Activated naive CD4-positive, alpha-beta T cell treated with anti-CD3 and anti-CD28 coated beads for 36 hours (primary cell): ENCODE measurements at regions not wholly inside any gene's neighbourhood (a gene's known extent, or its start where the extent isn't known, plus 50 kb on each side); places are given as distances from the start of the nearest gene placed in this dataset.
"Not testable (repeated sequence)": the region's sequence is repeated elsewhere in the genome, so short reads cannot be mapped to it uniquely, and the experiment has no call there.

Source experiments
- CTCF ChIA-PET: fragments of 350-600 bp; sonication (Branson Sonifier 250); formaldehyde crosslinking; loops from one replicate; lab custom pipeline; 2021; ENCODE audit warnings: antibody characterized with exemption; lab: Charles Lee
- DNase-seq: peaks from one replicate; pipeline ENCODE4 v3.0.0-alpha.2; 2020
- H3K27ac Mint-ChIP-seq: one replicate; pipeline ENCODE4 v1.8.0; 2021; ENCODE audit warnings: mild to moderate bottlenecking, mixed read lengths
- H3K27me3 Mint-ChIP-seq: one replicate; pipeline ENCODE4 v1.8.0; 2021; ENCODE audit warnings: low read depth, mixed read lengths
- H3K36me3 Mint-ChIP-seq: one replicate; pipeline ENCODE4 v1.8.0; 2021; ENCODE audit warnings: low read depth, mixed read lengths
- H3K4me1 Mint-ChIP-seq: one replicate; pipeline ENCODE4 v1.8.0; 2021; ENCODE audit warnings: low read depth, mixed read lengths
- H3K4me3 Mint-ChIP-seq: one replicate; pipeline ENCODE4 v1.8.0; 2021; ENCODE audit warnings: mild to moderate bottlenecking, moderate library complexity, mixed read lengths
- H3K9me3 Mint-ChIP-seq: one replicate; pipeline ENCODE4 v1.8.0; 2021; ENCODE audit warnings: mixed read lengths
- intact Hi-C: fragments of 100-400 bp; cut with micrococcal nuclease; formaldehyde crosslinking; loops from one replicate; pipeline ENCODE4 v1.15.1; 2023

- no peaks in the 10 kb centered on the region for H3K36me3 Mint-ChIP-seq
- DNase-seq: no peak
- H3K27me3 Mint-ChIP-seq: peaks cover 9% of the 10 kb centered on the region
- intact Hi-C loops: no loop called here
- H3K4me1 Mint-ChIP-seq: no peaks in the 10 kb centered on the region
- no peak overlapping the region for H3K4me3 Mint-ChIP-seq
- H3K27ac Mint-ChIP-seq: no peak overlapping the region
- CTCF ChIA-PET: no interaction called here
- peaks cover 4% of the 10 kb centered on the region for H3K9me3 Mint-ChIP-seq
Measured at GRCh38 chr12:102316723-102317122, 119.1 kb upstream of the PMCH start.

GRCh38 chr12:102314821-102315220 lies 117.2 kb upstream of the PMCH start:
- Mint-ChIP-seq H3K27ac (no peak overlapping the region), H3K4me1 (no peaks in the 10 kb centered on the region), H3K4me3 (no peak overlapping the region), H3K27me3 (peaks cover 5% of the 10 kb centered on the region), H3K36me3 (no peaks in the 10 kb centered on the region), H3K9me3 (peaks cover 1% of the 10 kb centered on the region)
- no peak for DNase-seq
- CTCF ChIA-PET: no interaction called here
- intact Hi-C loops: no loop called here

- H3K4me1 Mint-ChIP-seq, H3K4me3 Mint-ChIP-seq, CTCF ChIA-PET: not testable (repeated sequence)
Measured at GRCh38 chr12:102313116-102313971, 115.7 kb upstream of the PMCH start.

GRCh38 chr12:102305486-102305885 lies 107.9 kb upstream of the PMCH start:
- CTCF ChIA-PET: no interaction called here
- intact Hi-C loops: loop anchor here (10.0 kb wide), 1 partner anchor 459 kb away; no protein-coding TSS in a partner anchor
- Mint-ChIP-seq H3K9me3 (peaks cover 14% of the 10 kb centered on the region), H3K4me3 (no peak overlapping the region), H3K27me3 (no peaks in the 10 kb centered on the region), H3K27ac (no peak overlapping the region), H3K4me1 (no peaks in the 10 kb centered on the region), H3K36me3 (no peaks in the 10 kb centered on the region)
- no peak for DNase-seq

More at GRCh38 chr12:102313116-102313971, 115.7 kb upstream of the PMCH start:
- H3K36me3 Mint-ChIP-seq, H3K27ac Mint-ChIP-seq, H3K27me3 Mint-ChIP-seq, H3K9me3 Mint-ChIP-seq, DNase-seq, intact Hi-C loops: not testable (repeated sequence)

- DNase-seq, H3K4me1 Mint-ChIP-seq, H3K27ac Mint-ChIP-seq, CTCF ChIA-PET, H3K36me3 Mint-ChIP-seq, H3K27me3 Mint-ChIP-seq, H3K4me3 Mint-ChIP-seq: not testable (repeated sequence)
- intact Hi-C loops: loop anchor here (10.0 kb wide), 1 partner anchor 460 kb away; no protein-coding TSS in a partner anchor
- H3K9me3 Mint-ChIP-seq: peaks cover 15% of the 10 kb centered on the region
Measured at GRCh38 chr12:102304667-102305066, 107.0 kb upstream of the PMCH start.

- no peak for DNase-seq
- no peaks in the 10 kb centered on the region for H3K36me3 Mint-ChIP-seq
- CTCF ChIA-PET: no interaction called here
- H3K4me1 Mint-ChIP-seq: no peaks in the 10 kb centered on the region
- no peak overlapping the region for H3K4me3 Mint-ChIP-seq
- peaks cover 12% of the 10 kb centered on the region for H3K9me3 Mint-ChIP-seq
- H3K27ac Mint-ChIP-seq: no peak overlapping the region
- intact Hi-C loops: loop anchor here (10.0 kb wide), 1 partner anchor 462 kb away; no protein-coding TSS in a partner anchor
- no peaks in the 10 kb centered on the region for H3K27me3 Mint-ChIP-seq
Measured at GRCh38 chr12:102302553-102302952, 104.9 kb upstream of the PMCH start.

DNA sequence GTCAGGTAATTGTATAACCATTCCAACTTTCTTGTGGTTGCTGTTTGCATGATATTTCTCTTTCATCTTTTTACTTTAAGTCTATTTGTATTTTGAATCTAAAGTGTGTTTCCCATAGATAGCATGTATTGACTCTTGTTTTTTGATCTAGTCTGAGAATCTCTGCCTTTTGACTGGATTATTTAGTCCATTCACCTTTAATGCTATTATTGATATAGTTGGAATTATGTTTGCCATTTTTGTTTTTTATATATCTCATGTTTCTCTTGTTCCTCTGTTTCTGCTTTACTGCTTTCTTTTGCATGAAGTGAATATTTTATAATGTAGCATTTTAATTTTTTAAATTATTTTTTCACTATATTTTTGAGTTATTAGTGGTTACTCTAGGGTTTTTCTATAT lies 103.9 kb upstream of the PMCH start:
- CTCF ChIA-PET: no interaction called here
- Mint-ChIP-seq H3K27me3 (peaks cover 3% of the 10 kb centered on the region), H3K4me3 (no peak overlapping the region), H3K4me1 (no peaks in the 10 kb centered on the region), H3K9me3 (peaks cover 12% of the 10 kb centered on the region), H3K27ac (no peak overlapping the region), H3K36me3 (no peaks in the 10 kb centered on the region)
- intact Hi-C loops: loop anchor here (1.0 to 10.0 kb wide), 2 partner anchors 183 to 463 kb away; no protein-coding TSS in a partner anchor
- DNase-seq: no peak

DNA sequence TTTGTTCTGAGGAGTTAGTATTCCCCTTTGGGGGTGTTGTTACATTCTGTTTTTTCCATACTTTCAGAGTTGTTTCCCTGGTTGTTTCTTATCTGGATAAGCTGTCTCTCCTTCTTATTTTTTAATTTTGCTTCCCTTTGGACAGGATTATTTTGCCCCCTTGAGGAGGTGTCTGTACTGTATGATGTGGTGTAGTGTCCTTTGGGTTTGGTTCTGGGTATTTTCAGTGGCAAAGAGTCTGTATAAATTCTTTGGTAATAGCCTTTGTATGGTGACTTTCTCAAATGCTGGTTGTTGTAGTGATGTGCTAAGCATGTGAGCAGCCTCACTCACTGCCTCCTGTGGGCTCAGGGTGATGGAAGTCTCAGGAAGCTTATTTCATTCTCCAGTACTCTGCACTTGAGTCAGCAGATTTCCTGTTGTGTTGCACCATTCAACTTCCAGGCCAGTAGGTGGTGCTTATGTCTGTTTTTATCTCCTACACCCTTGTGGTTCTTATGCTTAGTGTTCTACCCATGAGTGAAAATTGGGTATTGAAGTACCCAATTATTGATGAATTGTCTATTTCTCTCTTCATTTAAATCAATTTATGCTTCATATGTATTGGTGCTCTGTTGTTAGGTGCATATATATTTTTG lies 103.3 kb upstream of the PMCH start:
- Mint-ChIP-seq H3K27ac (no peak overlapping the region), H3K9me3 (peaks cover 12% of the 10 kb centered on the region), H3K4me1 (no peaks in the 10 kb centered on the region), H3K4me3 (no peak overlapping the region), H3K27me3 (peaks cover 3% of the 10 kb centered on the region), H3K36me3 (no peaks in the 10 kb centered on the region)
- CTCF ChIA-PET: interaction anchor here (0.7 kb wide), 1 partner anchor 225 kb away, joined by 3 read pairs; no protein-coding TSS in a partner anchor
- intact Hi-C loops: loop anchor here (1.0 to 10.0 kb wide), 2 partner anchors 183 to 464 kb away; no protein-coding TSS in a partner anchor
- DNase-seq: peak; percentile 21

GRCh38 chr12:102299731-102300130 lies 102.1 kb upstream of the PMCH start:
- Mint-ChIP-seq H3K9me3 (peaks cover 12% of the 10 kb centered on the region), H3K4me1 (no peaks in the 10 kb centered on the region), H3K27me3 (peaks cover 3% of the 10 kb centered on the region), H3K27ac (no peak overlapping the region), H3K4me3 (no peak overlapping the region), H3K36me3 (no peaks in the 10 kb centered on the region)
- CTCF ChIA-PET: no interaction called here
- intact Hi-C loops: loop anchor here (10.0 kb wide), 1 partner anchor 465 kb away; no protein-coding TSS in a partner anchor
- DNase-seq: no peak

GRCh38 chr12:102298022-102298421 lies 100.4 kb upstream of the PMCH start:
- H3K27ac Mint-ChIP-seq: no peak overlapping the region
- intact Hi-C loops: no loop called here
- CTCF ChIA-PET: no interaction called here
- H3K9me3 Mint-ChIP-seq: peaks cover 12% of the 10 kb centered on the region
- no peaks in the 10 kb centered on the region for H3K4me1 Mint-ChIP-seq
- DNase-seq: no peak
- H3K27me3 Mint-ChIP-seq: peaks cover 3% of the 10 kb centered on the region
- H3K4me3 Mint-ChIP-seq: no peak overlapping the region
- no peaks in the 10 kb centered on the region for H3K36me3 Mint-ChIP-seq

DNA sequence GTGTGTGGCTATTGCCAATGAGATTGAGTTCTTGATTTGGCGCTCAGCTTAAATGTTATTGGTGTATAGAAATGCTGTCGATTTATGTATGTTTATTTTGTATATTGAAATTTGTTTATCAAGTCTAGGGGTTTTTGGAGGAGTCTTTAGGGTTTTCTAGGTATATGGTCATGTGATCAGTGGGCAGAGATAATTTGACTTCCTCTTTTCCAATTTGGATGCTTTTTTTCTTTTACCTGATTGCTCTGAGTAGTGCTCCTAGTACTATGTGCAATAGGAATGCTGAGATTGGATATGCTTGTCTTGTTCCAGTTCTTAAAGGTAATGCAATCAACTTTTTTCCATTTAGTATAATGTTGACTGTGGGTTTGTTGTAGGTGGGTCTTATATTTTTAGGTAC lies 99.8 kb upstream of the PMCH start:
- CTCF ChIA-PET: no interaction called here

DNA sequence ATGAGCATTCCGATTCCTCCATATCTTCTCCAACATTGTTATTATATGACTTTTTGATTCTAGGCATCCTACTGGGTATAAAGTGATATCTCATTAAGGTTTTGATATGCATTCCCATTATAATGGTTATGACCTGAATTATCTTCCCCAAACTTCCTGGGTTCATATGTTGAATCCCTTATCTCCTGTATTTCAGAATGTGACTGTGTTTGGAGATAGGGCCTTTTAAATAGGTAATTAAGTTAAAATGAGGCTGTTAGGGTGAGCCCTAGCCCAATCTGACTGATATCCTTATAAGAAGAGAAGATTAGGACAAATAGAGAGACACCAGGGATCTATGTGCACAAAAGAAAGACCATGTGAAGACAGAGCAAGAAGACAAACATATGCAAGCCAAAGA lies 96.9 kb upstream of the PMCH start:
- H3K4me3 Mint-ChIP-seq: no peak overlapping the region
- no peak overlapping the region for H3K27ac Mint-ChIP-seq
- peaks cover 2% of the 10 kb centered on the region for H3K36me3 Mint-ChIP-seq
- intact Hi-C loops: no loop called here
- no peak for DNase-seq
- H3K27me3 Mint-ChIP-seq: peaks cover 8% of the 10 kb centered on the region
- no peaks in the 10 kb centered on the region for H3K4me1 Mint-ChIP-seq
- CTCF ChIA-PET: no interaction called here
- H3K9me3 Mint-ChIP-seq: peaks cover 6% of the 10 kb centered on the region

More for the DNA sequence above, 99.8 kb upstream of the PMCH start:
- Mint-ChIP-seq H3K9me3 (peaks cover 12% of the 10 kb centered on the region), H3K4me1 (no peaks in the 10 kb centered on the region), H3K27ac (no peak overlapping the region), H3K4me3 (no peak overlapping the region), H3K27me3 (peaks cover 3% of the 10 kb centered on the region), H3K36me3 (no peaks in the 10 kb centered on the region)
- intact Hi-C loops: no loop called here
- DNase-seq: no peak
